ENCODE measurements at regions not wholly inside any gene's neighbourhood (a gene's known extent, or its start where the extent isn't known, plus 50 kb on each side); places are given as distances from the start of the nearest gene placed in this dataset.

- Histone ChIP-seq H3K27me3 (ENCODE audit: low read depth, low read length) (no peaks in the 10 kb centered on the region), H3K4me1 (ENCODE audit: control insufficient read depth in 1 of 2, insufficient read depth in 2 of 2, low read length in 2 of 2) (no peaks in the 10 kb centered on the region), H3K27ac (ENCODE audit: low read length) (peak overlapping the region; percentile 39), H3K4me3 (ENCODE audit: low read depth in 1 of 2, low read length in 2 of 2) (peak overlapping the region; percentile 67 to 73), H3K9me3 (ENCODE audit: control insufficient read depth in 1 of 2, low read length in 2 of 2) (no peaks in the 10 kb centered on the region), H3K36me3 (ENCODE audit: control insufficient read depth in 1 of 2, insufficient read depth in 2 of 2, low read length in 2 of 2) (no peaks in the 10 kb centered on the region)
Measured at GRCh38 chr6:137415127-137415833, 78.9 kb downstream of the OLIG3 start.

GRCh38 chr6:137414599-137414998 lies 79.6 kb downstream of the OLIG3 start:
- Histone ChIP-seq H3K4me3 (ENCODE audit: low read depth in 1 of 2, low read length in 2 of 2) (peak overlapping the region; percentile 67 to 73), H3K9me3 (ENCODE audit: control insufficient read depth in 1 of 2, low read length in 2 of 2) (no peaks in the 10 kb centered on the region), H3K27ac (ENCODE audit: low read length) (no peak overlapping the region), H3K4me1 (ENCODE audit: control insufficient read depth in 1 of 2, insufficient read depth in 2 of 2, low read length in 2 of 2) (no peaks in the 10 kb centered on the region), H3K27me3 (ENCODE audit: low read depth, low read length) (no peaks in the 10 kb centered on the region), H3K36me3 (ENCODE audit: control insufficient read depth in 1 of 2, insufficient read depth in 2 of 2, low read length in 2 of 2) (no peaks in the 10 kb centered on the region)

- Histone ChIP-seq H3K36me3 (ENCODE audit: control insufficient read depth in 1 of 2, insufficient read depth in 2 of 2, low read length in 2 of 2) (no peaks in the 10 kb centered on the region), H3K9me3 (ENCODE audit: control insufficient read depth in 1 of 2, low read length in 2 of 2) (no peaks in the 10 kb centered on the region), H3K27ac (ENCODE audit: low read length) (no peak overlapping the region), H3K4me1 (ENCODE audit: control insufficient read depth in 1 of 2, insufficient read depth in 2 of 2, low read length in 2 of 2) (no peaks in the 10 kb centered on the region), H3K27me3 (ENCODE audit: low read depth, low read length) (no peaks in the 10 kb centered on the region), H3K4me3 (ENCODE audit: low read depth in 1 of 2, low read length in 2 of 2) (no peak overlapping the region)
Measured at GRCh38 chr6:137413482-137413881, 80.7 kb downstream of the OLIG3 start.

DNA sequence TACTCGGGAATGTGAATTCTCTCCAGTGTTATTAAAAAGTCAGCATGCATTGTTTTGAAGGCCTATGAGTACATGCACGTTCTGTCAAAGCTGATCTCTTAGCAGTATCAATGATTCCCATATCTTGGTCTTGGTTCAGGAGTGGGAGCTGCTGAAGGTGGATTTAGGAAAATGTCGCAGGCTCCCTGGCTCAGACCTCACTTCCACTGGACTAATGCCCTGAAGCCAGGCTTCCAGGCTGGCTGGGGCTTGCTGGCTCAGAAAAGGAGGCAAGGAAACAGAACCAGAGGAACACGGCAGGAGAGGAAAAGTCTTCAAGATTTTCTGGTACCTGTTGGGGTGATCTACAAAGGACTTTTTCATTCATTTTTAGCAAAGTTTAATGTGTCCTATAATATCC lies 81.6 kb downstream of the OLIG3 start:
- H3K36me3 ChIP-seq (ENCODE audit: control insufficient read depth in 1 of 2, insufficient read depth in 2 of 2, low read length in 2 of 2), result no peaks in the 10 kb centered on the region
- H3K4me1 ChIP-seq (ENCODE audit: control insufficient read depth in 1 of 2, insufficient read depth in 2 of 2, low read length in 2 of 2), result no peaks in the 10 kb centered on the region
- H3K27me3 ChIP-seq (ENCODE audit: low read depth, low read length), result no peaks in the 10 kb centered on the region
- H3K4me3 ChIP-seq (ENCODE audit: low read depth in 1 of 2, low read length in 2 of 2), result no peak overlapping the region
- H3K9me3 ChIP-seq (ENCODE audit: control insufficient read depth in 1 of 2, low read length in 2 of 2), result no peaks in the 10 kb centered on the region
- H3K27ac ChIP-seq (ENCODE audit: low read length), result no peak overlapping the region

DNA sequence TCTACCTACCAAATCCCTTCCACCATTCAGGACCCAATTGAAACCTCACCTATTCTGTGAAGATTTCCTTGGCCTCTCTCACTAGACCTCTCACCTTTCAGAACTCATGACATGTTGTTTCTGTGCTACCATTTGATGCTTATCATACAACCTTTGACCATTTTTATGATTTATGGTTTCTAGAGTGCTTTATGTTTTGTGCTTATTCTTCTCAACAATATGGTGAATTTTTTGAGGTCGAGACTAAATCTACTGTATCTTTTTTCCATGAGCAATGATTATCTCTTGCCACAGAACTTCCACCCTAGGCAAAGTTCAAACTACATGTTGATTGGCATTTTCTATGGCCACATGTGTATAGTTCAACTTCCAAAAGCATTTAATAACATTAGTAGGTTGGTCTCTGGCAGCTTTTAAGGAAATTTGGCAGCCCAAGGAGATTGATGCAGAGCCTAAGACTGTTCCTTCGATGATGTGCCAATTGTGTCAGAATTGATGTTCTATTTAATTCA lies 84.9 kb downstream of the OLIG3 start:
- no peak overlapping the region for H3K4me3 ChIP-seq (ENCODE audit: low read depth in 1 of 2, low read length in 2 of 2)
- no peaks in the 10 kb centered on the region for H3K36me3 ChIP-seq (ENCODE audit: control insufficient read depth in 1 of 2, insufficient read depth in 2 of 2, low read length in 2 of 2)
- no peaks in the 10 kb centered on the region for H3K4me1 ChIP-seq (ENCODE audit: control insufficient read depth in 1 of 2, insufficient read depth in 2 of 2, low read length in 2 of 2)
- H3K27ac ChIP-seq (ENCODE audit: low read length), result no peak overlapping the region
- no peaks in the 10 kb centered on the region for H3K9me3 ChIP-seq (ENCODE audit: control insufficient read depth in 1 of 2, low read length in 2 of 2)
- no peaks in the 10 kb centered on the region for H3K27me3 ChIP-seq (ENCODE audit: low read depth, low read length)

DNA sequence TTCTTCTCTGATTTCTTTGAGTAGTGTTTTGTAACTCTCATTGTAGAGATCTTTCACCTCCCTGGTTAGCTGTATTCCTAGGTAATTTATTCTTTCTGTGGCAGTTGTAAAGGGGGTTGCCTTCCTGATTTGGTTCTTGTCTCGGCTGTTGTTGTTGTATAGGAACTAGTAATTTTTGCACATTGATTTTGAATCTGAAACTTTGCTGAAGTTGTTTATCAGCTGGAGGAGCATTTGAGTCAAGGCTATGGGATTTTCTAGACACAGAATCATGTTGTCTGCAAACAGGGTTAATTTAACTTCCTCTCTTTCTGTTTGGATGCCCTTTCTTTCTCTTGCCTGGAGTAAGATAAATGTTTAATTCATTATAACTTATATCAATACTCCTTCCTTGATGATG lies 86.4 kb downstream of the OLIG3 start:
- Histone ChIP-seq H3K36me3 (ENCODE audit: control insufficient read depth in 1 of 2, insufficient read depth in 2 of 2, low read length in 2 of 2) (no peaks in the 10 kb centered on the region), H3K27ac (ENCODE audit: low read length) (no peak overlapping the region), H3K9me3 (ENCODE audit: control insufficient read depth in 1 of 2, low read length in 2 of 2) (no peaks in the 10 kb centered on the region), H3K27me3 (ENCODE audit: low read depth, low read length) (no peaks in the 10 kb centered on the region), H3K4me1 (ENCODE audit: control insufficient read depth in 1 of 2, insufficient read depth in 2 of 2, low read length in 2 of 2) (no peaks in the 10 kb centered on the region), H3K4me3 (ENCODE audit: low read depth in 1 of 2, low read length in 2 of 2) (no peak overlapping the region)

- Histone ChIP-seq H3K27me3 (ENCODE audit: low read depth, low read length) (no peaks in the 10 kb centered on the region), H3K36me3 (ENCODE audit: control insufficient read depth in 1 of 2, insufficient read depth in 2 of 2, low read length in 2 of 2) (no peaks in the 10 kb centered on the region), H3K9me3 (ENCODE audit: control insufficient read depth in 1 of 2, low read length in 2 of 2) (no peaks in the 10 kb centered on the region), H3K4me3 (ENCODE audit: low read depth in 1 of 2, low read length in 2 of 2) (no peak overlapping the region), H3K4me1 (ENCODE audit: control insufficient read depth in 1 of 2, insufficient read depth in 2 of 2, low read length in 2 of 2) (no peaks in the 10 kb centered on the region), H3K27ac (ENCODE audit: low read length) (no peak overlapping the region)
Measured at GRCh38 chr6:137405806-137406205, 88.4 kb downstream of the OLIG3 start.

- Histone ChIP-seq H3K36me3 (ENCODE audit: control insufficient read depth in 1 of 2, insufficient read depth in 2 of 2, low read length in 2 of 2) (no peaks in the 10 kb centered on the region), H3K27me3 (ENCODE audit: low read depth, low read length) (no peaks in the 10 kb centered on the region), H3K9me3 (ENCODE audit: control insufficient read depth in 1 of 2, low read length in 2 of 2) (no peaks in the 10 kb centered on the region), H3K4me1 (ENCODE audit: control insufficient read depth in 1 of 2, insufficient read depth in 2 of 2, low read length in 2 of 2) (no peaks in the 10 kb centered on the region), H3K27ac (ENCODE audit: low read length) (no peak overlapping the region), H3K4me3 (ENCODE audit: low read depth in 1 of 2, low read length in 2 of 2) (no peak overlapping the region)
Measured at GRCh38 chr6:137403855-137404254, 90.3 kb downstream of the OLIG3 start.

GRCh38 chr6:137403443-137403842 lies 90.8 kb downstream of the OLIG3 start:
- H3K27me3 ChIP-seq (ENCODE audit: low read depth, low read length), result no peaks in the 10 kb centered on the region
- H3K27ac ChIP-seq (ENCODE audit: low read length), result no peak overlapping the region
- no peaks in the 10 kb centered on the region for H3K4me1 ChIP-seq (ENCODE audit: control insufficient read depth in 1 of 2, insufficient read depth in 2 of 2, low read length in 2 of 2)
- H3K36me3 ChIP-seq (ENCODE audit: control insufficient read depth in 1 of 2, insufficient read depth in 2 of 2, low read length in 2 of 2), result no peaks in the 10 kb centered on the region
- no peaks in the 10 kb centered on the region for H3K9me3 ChIP-seq (ENCODE audit: control insufficient read depth in 1 of 2, low read length in 2 of 2)
- no peak overlapping the region for H3K4me3 ChIP-seq (ENCODE audit: low read depth in 1 of 2, low read length in 2 of 2)

- no peaks in the 10 kb centered on the region for H3K4me1 ChIP-seq (ENCODE audit: control insufficient read depth in 1 of 2, insufficient read depth in 2 of 2, low read length in 2 of 2)
- no peaks in the 10 kb centered on the region for H3K27me3 ChIP-seq (ENCODE audit: low read depth, low read length)
- H3K36me3 ChIP-seq (ENCODE audit: control insufficient read depth in 1 of 2, insufficient read depth in 2 of 2, low read length in 2 of 2), result no peaks in the 10 kb centered on the region
- H3K27ac ChIP-seq (ENCODE audit: low read length), result no peak overlapping the region
- no peaks in the 10 kb centered on the region for H3K9me3 ChIP-seq (ENCODE audit: control insufficient read depth in 1 of 2, low read length in 2 of 2)
- no peak overlapping the region for H3K4me3 ChIP-seq (ENCODE audit: low read depth in 1 of 2, low read length in 2 of 2)
Measured at GRCh38 chr6:137402143-137402680, 92.0 kb downstream of the OLIG3 start.

DNA sequence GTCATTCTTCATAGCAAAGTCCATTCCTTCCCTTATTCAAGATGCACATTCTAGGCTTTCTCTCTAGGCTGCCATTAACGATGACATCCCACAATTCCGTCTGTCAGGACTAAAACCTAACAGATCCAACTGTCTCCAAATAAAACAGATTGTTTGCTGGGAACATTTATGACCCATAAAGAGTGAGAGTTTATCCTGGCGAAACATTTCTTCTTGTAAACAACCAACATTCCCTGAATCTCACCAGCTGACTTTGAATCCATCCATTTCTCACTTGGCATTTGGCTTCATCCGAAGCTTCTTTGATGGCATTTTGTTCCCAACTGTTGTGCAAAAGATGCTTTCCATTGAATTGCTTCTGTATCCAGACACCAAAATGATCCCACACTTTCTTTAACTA lies 93.1 kb downstream of the OLIG3 start:
- Histone ChIP-seq H3K27me3 (ENCODE audit: low read depth, low read length) (no peaks in the 10 kb centered on the region), H3K9me3 (ENCODE audit: control insufficient read depth in 1 of 2, low read length in 2 of 2) (no peaks in the 10 kb centered on the region), H3K36me3 (ENCODE audit: control insufficient read depth in 1 of 2, insufficient read depth in 2 of 2, low read length in 2 of 2) (no peaks in the 10 kb centered on the region), H3K27ac (ENCODE audit: low read length) (no peak overlapping the region), H3K4me3 (ENCODE audit: low read depth in 1 of 2, low read length in 2 of 2) (no peak overlapping the region), H3K4me1 (ENCODE audit: control insufficient read depth in 1 of 2, insufficient read depth in 2 of 2, low read length in 2 of 2) (no peaks in the 10 kb centered on the region)

Data from muscle layer of duodenum (tissue), 2 donors.